Thymus (tissue), 11 donors: ENCODE measurements at regions not wholly inside any gene's neighbourhood (a gene's known extent, or its start where the extent isn't known, plus 50 kb on each side); places are given as distances from the start of the nearest gene placed in this dataset.

Experiments
- DNase-seq, 9 donors: peaks; one replicate each; pipeline ENCODE4 v3.0.0-alpha.2; 2013; ENCODE audit warnings: low spot score in 9 of 9, low read depth in 6 of 9, missing footprints in 1 of 9
- H3K27ac ChIP-seq, 2 donors: one replicate each; pipeline ENCODE4 v1.5.1; 2013; ENCODE audit warnings: control low read depth in 1 of 2, low read depth in 1 of 2, low read length in 1 of 2, mild to moderate bottlenecking in 1 of 2, moderate library complexity in 1 of 2
- H3K27me3 ChIP-seq, 2 donors: one replicate each; pipeline ENCODE4 v1.5.1; 2013; ENCODE audit warnings: low read length in 1 of 2; ENCODE audit not compliant: control insufficient read depth in 2 of 2, insufficient read depth in 1 of 2
- H3K36me3 ChIP-seq, 2 donors: one replicate each; pipeline ENCODE4 v1.5.1; 2013; ENCODE audit warnings: low read length in 1 of 2, mild to moderate bottlenecking in 1 of 2, moderate library complexity in 1 of 2; ENCODE audit not compliant: control insufficient read depth in 2 of 2, insufficient read depth in 2 of 2
- H3K4me1 ChIP-seq, 2 donors: one replicate each; pipeline ENCODE4 v1.5.1; 2013; ENCODE audit warnings: low read length in 2 of 2; ENCODE audit not compliant: control insufficient read depth in 2 of 2, insufficient read depth in 2 of 2
- H3K4me3 ChIP-seq, 2 donors: one replicate each; pipeline ENCODE4 v1.5.1; 2013; ENCODE audit warnings: low read length in 2 of 2, control low read depth in 1 of 2, mild to moderate bottlenecking in 1 of 2
- H3K9me3 ChIP-seq, 2 donors: one replicate each; pipeline ENCODE4 v1.5.1; 2013; ENCODE audit warnings: low read length in 1 of 2, mild to moderate bottlenecking in 1 of 2; ENCODE audit not compliant: control insufficient read depth in 2 of 2, insufficient read depth in 1 of 2
- WGBS: extraction: QIAGEN DNeasy Blood & Tissue Kit; methylation state at CpG from one replicate; pipeline ENCODE4 v1.1.7; 2013; 5-methylcytosine and 5-hydroxymethylcytosine counted together
- donor health status: healthy.

DNA sequence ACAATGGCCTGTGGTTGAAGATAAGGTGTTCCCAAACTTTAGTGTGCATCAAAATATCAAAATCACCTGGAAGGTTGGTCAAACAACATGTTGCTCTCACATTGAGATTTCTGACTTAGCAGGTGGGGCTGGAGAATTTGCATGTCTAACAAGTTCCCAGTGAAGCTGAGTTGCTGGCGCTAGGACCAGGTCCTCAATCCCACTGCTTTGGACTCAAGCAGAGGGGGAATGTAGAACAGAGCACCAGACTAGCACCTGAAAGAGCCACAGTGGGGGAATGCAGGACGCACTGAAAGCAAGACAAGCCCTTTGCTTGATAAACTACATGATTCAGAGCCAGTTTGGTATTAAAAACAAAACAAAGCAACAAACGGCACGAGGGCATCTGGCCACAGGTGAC is 458.1 kb downstream of the MTRR start:
- Histone ChIP-seq H3K4me3 (no peak overlapping the region), H3K9me3 (no peaks in the 10 kb centered on the region), H3K27me3 (peaks cover 0 to under 1% of the 10 kb centered on the region in 2 donors), H3K4me1 (no peaks in the 10 kb centered on the region), H3K27ac (no peak overlapping the region), H3K36me3 (no peaks in the 10 kb centered on the region)
- DNase-seq = no peak
- WGBS = 92% methylated on average over 4 of the region's 4 CpGs

GRCh38 chr5:8329773-8330172 is 460.8 kb downstream of the MTRR start:
- DNase-seq = no peak
- Histone ChIP-seq H3K4me1 (no peaks in the 10 kb centered on the region), H3K9me3 (no peaks in the 10 kb centered on the region), H3K27me3 (no peaks in the 10 kb centered on the region), H3K27ac (no peak overlapping the region), H3K36me3 (no peaks in the 10 kb centered on the region), H3K4me3 (no peak overlapping the region)
- WGBS = 91% methylated on average over 5 of the region's 5 CpGs

DNA sequence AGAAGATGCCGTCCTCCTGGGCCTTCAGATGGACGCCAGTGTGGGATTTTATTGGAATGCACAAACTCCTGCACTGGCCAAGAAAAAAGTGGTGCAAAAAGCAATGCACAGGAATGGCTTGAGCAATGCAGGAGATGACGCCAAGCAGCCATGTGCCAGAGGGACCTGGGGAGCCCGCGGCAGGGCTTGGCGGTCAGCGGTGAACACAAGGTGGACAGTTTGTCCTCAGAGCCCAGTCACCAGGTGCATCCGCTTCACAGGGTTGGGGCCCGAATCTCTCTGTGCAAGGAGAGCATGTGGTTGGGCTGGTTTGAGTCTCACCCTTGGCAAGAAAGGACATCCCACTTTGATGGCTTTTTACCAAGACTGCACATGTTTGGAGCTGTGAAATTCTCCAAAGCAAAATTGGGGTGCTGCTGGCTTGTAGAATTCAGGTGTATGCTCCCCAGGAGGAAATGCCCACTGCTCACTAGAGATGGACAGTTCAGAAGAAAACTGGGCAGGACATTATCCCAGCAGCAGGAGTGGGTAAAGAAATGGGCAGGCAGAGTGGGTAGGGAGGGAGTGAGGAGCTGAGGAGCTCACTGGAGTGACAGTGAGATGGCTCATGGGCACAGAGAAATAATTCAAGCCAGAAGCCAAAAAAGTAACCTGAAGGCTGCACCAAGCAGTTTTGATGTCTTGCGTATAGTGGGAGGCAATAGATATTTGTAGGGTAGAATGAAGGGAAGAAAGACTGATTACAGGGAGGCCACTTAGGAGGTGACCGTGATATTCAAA is 463.9 kb downstream of the MTRR start:
- WGBS = 97% methylated on average over 11 of the region's 11 CpGs
- Histone ChIP-seq H3K4me3 (no peak overlapping the region), H3K4me1 (no peaks in the 10 kb centered on the region), H3K9me3 (no peaks in the 10 kb centered on the region), H3K36me3 (no peaks in the 10 kb centered on the region), H3K27ac (no peak overlapping the region), H3K27me3 (no peaks in the 10 kb centered on the region)
- DNase-seq = no peak

GRCh38 chr5:8333485-8333884 is 464.5 kb downstream of the MTRR start:
- Histone ChIP-seq H3K27me3 (no peaks in the 10 kb centered on the region), H3K4me1 (no peaks in the 10 kb centered on the region), H3K4me3 (no peak overlapping the region), H3K36me3 (no peaks in the 10 kb centered on the region), H3K9me3 (no peaks in the 10 kb centered on the region), H3K27ac (no peak overlapping the region)
- 67% methylated on average over 5 of the region's 5 CpGs for WGBS
- DNase-seq = no peak

DNA sequence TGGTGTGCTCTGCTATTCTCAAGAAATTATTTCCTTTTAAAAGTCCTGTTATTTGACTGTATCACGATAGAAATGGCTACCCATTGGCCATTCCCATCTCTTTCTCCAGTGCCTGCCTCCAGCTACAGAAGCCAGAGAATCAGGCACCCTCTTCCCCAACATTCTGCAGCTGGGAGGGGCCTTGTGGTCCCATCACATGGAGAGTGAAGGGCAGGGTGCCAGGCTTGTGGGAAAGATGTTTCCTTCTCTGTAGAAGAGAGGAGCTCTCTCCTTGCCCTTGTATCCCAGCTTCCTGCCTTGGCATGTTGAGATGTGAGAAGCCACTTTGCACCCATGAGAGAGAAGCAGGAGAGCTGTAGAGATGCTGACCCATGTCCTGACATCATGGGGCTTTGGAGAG is 465.0 kb downstream of the MTRR start:
- H3K27me3 ChIP-seq = no peaks in the 10 kb centered on the region
- no peaks in the 10 kb centered on the region for H3K36me3 ChIP-seq
- 6% methylated on average over 1 of the region's 1 CpG for WGBS
- no peak overlapping the region for H3K4me3 ChIP-seq
- no peaks in the 10 kb centered on the region for H3K4me1 ChIP-seq
- no peak for DNase-seq
- H3K27ac ChIP-seq = no peak overlapping the region
- H3K9me3 ChIP-seq = no peaks in the 10 kb centered on the region

DNA sequence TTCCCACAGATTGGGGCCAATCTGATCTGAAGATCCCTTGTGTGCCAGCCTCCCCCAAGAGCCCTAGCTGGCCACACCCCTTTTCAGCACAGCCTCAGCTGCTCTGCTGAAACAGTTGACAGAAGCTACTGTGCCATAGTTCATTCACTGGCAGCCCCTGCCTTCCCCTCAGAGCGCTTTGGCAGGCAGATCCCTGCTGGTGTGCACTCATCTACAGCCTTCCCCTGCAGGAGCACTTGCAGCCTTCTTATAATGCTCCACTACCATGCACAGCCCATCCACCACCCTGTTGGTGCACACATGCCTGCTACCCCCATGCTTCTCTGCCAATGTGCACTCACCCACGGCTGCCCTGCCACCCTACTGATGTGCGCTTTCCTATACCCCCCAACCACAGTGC is 471.3 kb downstream of the MTRR start:
- 84% methylated on average over 3 of the region's 3 CpGs for WGBS
- Histone ChIP-seq H3K4me3 (no peak overlapping the region), H3K9me3 (no peaks in the 10 kb centered on the region), H3K4me1 (no peaks in the 10 kb centered on the region), H3K36me3 (no peaks in the 10 kb centered on the region), H3K27me3 (no peaks in the 10 kb centered on the region), H3K27ac (no peak overlapping the region)
- no peak for DNase-seq

- H3K4me1 ChIP-seq = no peaks in the 10 kb centered on the region
- WGBS = 44% methylated on average over 1 of the region's 1 CpG
- no peaks in the 10 kb centered on the region for H3K27me3 ChIP-seq
- no peak for DNase-seq
- H3K4me3 ChIP-seq = no peak overlapping the region
- H3K9me3 ChIP-seq = no peaks in the 10 kb centered on the region
- no peaks in the 10 kb centered on the region for H3K36me3 ChIP-seq
- H3K27ac ChIP-seq = no peak overlapping the region
Observed at GRCh38 chr5:8340739-8341344, 471.9 kb downstream of the MTRR start.

GRCh38 chr5:8341406-8341805 is 472.5 kb downstream of the MTRR start:
- Histone ChIP-seq H3K27ac (no peak overlapping the region), H3K36me3 (no peaks in the 10 kb centered on the region), H3K27me3 (no peaks in the 10 kb centered on the region), H3K4me1 (no peaks in the 10 kb centered on the region), H3K9me3 (no peaks in the 10 kb centered on the region), H3K4me3 (no peak overlapping the region)
- no peak for DNase-seq
- WGBS = 68% methylated on average over 4 of the region's 4 CpGs

DNA sequence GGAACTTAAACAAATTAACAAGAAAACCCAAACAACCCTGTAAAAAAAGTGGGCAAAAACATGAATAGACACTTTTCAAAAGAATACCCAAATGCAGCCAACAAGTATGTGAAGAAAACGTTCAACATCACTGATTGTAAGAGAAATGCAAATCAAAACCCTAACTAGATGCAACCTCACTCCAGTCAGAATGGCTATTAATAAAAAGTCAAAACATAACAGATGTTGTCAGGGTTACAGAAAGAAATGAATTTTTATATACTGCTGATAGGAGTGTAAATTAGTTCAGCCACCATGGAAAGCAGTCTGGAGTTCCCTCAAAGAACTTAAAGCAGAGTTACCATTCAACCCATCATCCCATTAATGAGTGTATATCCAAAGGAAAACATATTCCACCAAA is 479.0 kb downstream of the MTRR start:
- no peak for DNase-seq
- WGBS = 88% methylated on average over 1 of the region's 1 CpG
- no peak overlapping the region for H3K27ac ChIP-seq

More for the DNA sequence above, 479.0 kb downstream of the MTRR start:
- no peaks in the 10 kb centered on the region for H3K9me3 ChIP-seq
- no peaks in the 10 kb centered on the region for H3K27me3 ChIP-seq
- no peaks in the 10 kb centered on the region for H3K4me1 ChIP-seq
- no peaks in the 10 kb centered on the region for H3K36me3 ChIP-seq
- H3K4me3 ChIP-seq = no peak overlapping the region
